Lung (tissue), 11 donors: ENCODE measurements at regions not wholly inside any gene's neighbourhood (a gene's known extent, or its start where the extent isn't known, plus 50 kb on each side); places are given as distances from the start of the nearest gene placed in this dataset.

Experiments used
- ATAC-seq: fragments of 200-7000 bp; cut with Tn5 transposase; one replicate; pipeline ENCODE4 v1.9.1; 2020; ENCODE audit warnings: moderate number of reproducible peaks; ENCODE audit not compliant: insufficient read depth, low FRiP score
- DNase-seq, 3 donors: peaks; one replicate each; pipeline ENCODE4 v3.0.0-alpha.2; 2013 to 2017
- H3K27ac ChIP-seq, 2 donors: one replicate each; pipeline ENCODE4 v1.5.1; 2013; ENCODE audit warnings: mild to moderate bottlenecking in 2 of 2, moderate library complexity in 2 of 2, control low read depth in 1 of 2, inconsistent platforms in 1 of 2, low read depth in 1 of 2, low read length in 1 of 2
- H3K27me3 ChIP-seq, 3 donors: one replicate each; pipeline ENCODE4 v1.5.1; 2013; ENCODE audit warnings: low read length in 2 of 3; ENCODE audit not compliant: control insufficient read depth in 3 of 3, insufficient read depth in 3 of 3
- H3K36me3 ChIP-seq, 4 donors: one replicate each; pipeline ENCODE4 v1.5.1; 2013; ENCODE audit warnings: low read length in 4 of 4, mild to moderate bottlenecking in 1 of 4, moderate library complexity in 1 of 4; ENCODE audit not compliant: control insufficient read depth in 4 of 4, insufficient read depth in 4 of 4
- H3K4me1 ChIP-seq, 5 donors: one replicate each; pipeline ENCODE4 v1.5.1; 2013; ENCODE audit warnings: low read length in 5 of 5, mild to moderate bottlenecking in 2 of 5, moderate library complexity in 1 of 5; ENCODE audit not compliant: control insufficient read depth in 5 of 5, insufficient read depth in 5 of 5
- H3K4me3 ChIP-seq: one replicate; pipeline ENCODE4 v1.5.1; 2013; ENCODE audit warnings: mild to moderate bottlenecking, control low read depth, moderate library complexity
- H3K9ac ChIP-seq, 2 donors: one replicate each; pipeline ENCODE4 v1.5.1; 2013; ENCODE audit warnings: low read length in 2 of 2, control low read depth in 1 of 2; ENCODE audit not compliant: insufficient read depth in 1 of 2
- H3K9me3 ChIP-seq, 4 donors: one replicate each; pipeline ENCODE4 v1.5.1; 2013; ENCODE audit warnings: low read length in 3 of 4, mild to moderate bottlenecking in 1 of 4, moderate library complexity in 1 of 4; ENCODE audit not compliant: control insufficient read depth in 4 of 4, insufficient read depth in 3 of 4
- CTCF ChIP-seq: IDR thresholded peaks from 2 replicates; pipeline ENCODE4 v1.5.1; 2012; ENCODE audit warnings: mild to moderate bottlenecking; ENCODE audit errors: control extremely low read depth, extremely low read depth
- whole genome bisulfite sequencing, 2 donors: extraction: QIAGEN DNeasy Blood & Tissue Kit; methylation state at CpG; one replicate each; pipeline ENCODE4 v1.1.7; 2013; 5-methylcytosine and 5-hydroxymethylcytosine counted together
- donor health status: control.
- donor health status: control.
- donor health status: Bipolar disorder and iron deficiency.
- donor health status: healthy.
- donor health status: DM: yes; HTN: yes; CAD: no.

- Histone ChIP-seq H3K27me3 (peaks cover 4 to 32% (median 4%) of the 10 kb centered on the region in 3 donors), H3K9me3 (peaks cover 0 to 5% (median 0%) of the 10 kb centered on the region in 4 donors), H3K4me3 (no peak overlapping the region), H3K9ac (no peak overlapping the region), H3K4me1 (peaks cover 0 to 10% (median 1%) of the 10 kb centered on the region in 5 donors), H3K27ac (no peak overlapping the region), H3K36me3 (no peaks in the 10 kb centered on the region)
- DNase-seq (peak in 1 of 3 donors; percentile 40), ATAC-seq (no peak)
- 37 to 43% methylated on average over 7 of the region's 7 CpGs for WGBS, 2 donors
- no peak for TF ChIP-seq CTCF
Measured at GRCh38 chr16:86334079-86334635, 176.2 kb upstream of the FOXF1 start.

- no peak for TF ChIP-seq CTCF
- Histone ChIP-seq H3K36me3 (no peaks in the 10 kb centered on the region), H3K27me3 (peaks cover 3 to 23% (median 4%) of the 10 kb centered on the region in 3 donors), H3K9me3 (peaks cover 0 to 5% (median 0%) of the 10 kb centered on the region in 4 donors), H3K27ac (no peak overlapping the region), H3K4me1 (peaks cover 0 to 10% (median 1%) of the 10 kb centered on the region in 5 donors), H3K9ac (no peak overlapping the region), H3K4me3 (no peak overlapping the region)
- no peak for DNase-seq
- WGBS, 2 donors = 77 to 83% methylated on average over 23 to 24 of the region's 24 CpGs
- no peak for ATAC-seq
Measured at GRCh38 chr16:86335266-86336172, 174.8 kb upstream of the FOXF1 start.

- ATAC-seq = no peak
- Histone ChIP-seq H3K9ac (no peak overlapping the region), H3K36me3 (no peaks in the 10 kb centered on the region), H3K9me3 (peaks cover 0 to 2% (median 0%) of the 10 kb centered on the region in 4 donors), H3K4me3 (no peak overlapping the region), H3K27me3 (peaks cover 0 to 30% (median 4%) of the 10 kb centered on the region in 3 donors), H3K4me1 (peaks cover 0 to 10% (median 0%) of the 10 kb centered on the region in 5 donors), H3K27ac (no peak overlapping the region)
- TF ChIP-seq CTCF = no peak
- WGBS, 2 donors = 73 to 81% methylated on average over 18 of the region's 18 CpGs
- no peak for DNase-seq
Measured at GRCh38 chr16:86337138-86337537, 173.2 kb upstream of the FOXF1 start.
